ENCODE measurements at regions not wholly inside any gene's neighbourhood (a gene's known extent, or its start where the extent isn't known, plus 50 kb on each side); places are given as distances from the start of the nearest gene placed in this dataset.

GRCh38 chr3:76502076-76502475, 537.8 kb upstream of the ROBO2 start:
- TF ChIP-seq ETS2 (tag; IDR thresholded peaks at IDR 0.05; ENCODE audit: borderline replicate concordance, poor library complexity, severe bottlenecking) (no peak), MTA1 (IDR thresholded peaks at IDR 0.05; ENCODE audit: borderline replicate concordance) (no peak), POLR3A (IDR thresholded peaks at IDR 0.05; ENCODE audit: borderline replicate concordance, extremely low read depth, insufficient read depth, insufficient read length) (no peak), NR2C2 (CRISPR knock-in tag; IDR thresholded peaks at IDR 0.05) (no peak), NR2C2 (tag; IDR thresholded peaks at IDR 0.05) (no peak), ZFP1 (CRISPR knock-in tag; IDR thresholded peaks at IDR 0.05) (no peak)
- Histone ChIP-seq H3K4me1 (replicated peaks in 1 of 2; ENCODE audit: control insufficient read depth in 2 of 2, insufficient read depth in 2 of 2, low read length in 2 of 2) (no peaks in the 10 kb centered on the region), H3K9ac (ENCODE audit: insufficient read depth in 1 of 2, low read depth in 2 of 2, low read length in 2 of 2) (no peak overlapping the region), H3K9me3 (replicated peaks; ENCODE audit: control insufficient read depth, insufficient read depth, low read depth, low read length) (no peaks in the 10 kb centered on the region), H2AFZ (ENCODE audit: low read depth, low read length) (no peak overlapping the region), H3K79me2 (ENCODE audit: control insufficient read depth, insufficient read depth, low read length) (no peaks in the 10 kb centered on the region), H3K4me2 (ENCODE audit: insufficient read depth, low read length) (no peak overlapping the region), H3K36me3 (ENCODE audit: control insufficient read depth, insufficient read depth, low read length) (no peaks in the 10 kb centered on the region), H3K27ac (ENCODE audit: extremely low read depth, low read depth, low read length) (no peak overlapping the region), H3K27me3 (ENCODE audit: control insufficient read depth in 2 of 2, insufficient read depth in 2 of 2, low read length in 2 of 2) (no peaks in the 10 kb centered on the region), H3K9me1 (ENCODE audit: control insufficient read depth, insufficient read depth, low read length) (no peaks in the 10 kb centered on the region), H4K20me1 (replicated peaks; ENCODE audit: control insufficient read depth, insufficient read depth, low read length) (no peaks in the 10 kb centered on the region), H3K4me3 (no peak overlapping the region)
- FAIRE-seq (no peak), DNase-seq (ENCODE audit: extremely low read depth in 1 of 4, low spot score in 3 of 4) (no peak), ATAC-seq (no peak)
- CTCF ChIA-PET (ENCODE audit: low intra/inter-chr PET ratio), result no interaction called here
- BruUV-seq (replicated peaks), result no TSS peak
- in situ Hi-C loops (cut with MboI), result no loop called here
- intact Hi-C loops (cut with micrococcal nuclease), result no loop called here
- POLR2A ChIA-PET, result no interaction called here

DNA sequence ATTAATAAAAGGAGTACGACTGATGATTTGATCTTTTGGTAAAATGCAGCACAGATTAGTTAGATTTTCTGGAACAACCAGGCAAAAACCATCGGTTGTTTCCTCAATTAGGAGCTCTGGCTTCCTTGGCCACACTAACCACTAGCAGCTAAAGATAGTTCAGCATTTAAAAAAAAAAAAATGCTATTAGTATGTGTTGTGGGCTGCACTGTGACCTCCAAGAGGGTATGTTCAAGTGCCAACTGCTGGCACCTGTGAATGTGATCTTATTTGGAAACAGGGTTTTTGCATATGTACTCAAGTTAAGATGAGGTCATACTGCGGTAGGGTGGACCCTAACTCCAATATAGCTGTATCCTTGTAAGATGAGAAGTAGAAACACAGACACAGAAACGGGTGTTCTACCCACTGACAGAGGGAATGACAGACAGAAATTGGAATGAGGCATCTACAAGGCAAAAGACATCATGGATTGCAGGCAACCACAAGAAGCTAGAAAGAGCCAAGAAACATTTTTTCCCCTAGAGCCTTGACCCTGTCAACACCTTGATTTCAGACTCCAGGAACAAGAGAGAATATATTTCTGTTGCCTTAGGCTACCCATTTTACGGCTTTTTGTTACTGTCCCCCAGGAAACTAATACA, 534.6 kb upstream of the ROBO2 start:
- Histone ChIP-seq H3K9me3 (replicated peaks; ENCODE audit: control insufficient read depth, insufficient read depth, low read depth, low read length) (no peaks in the 10 kb centered on the region), H3K4me2 (ENCODE audit: insufficient read depth, low read length) (no peak overlapping the region), H3K36me3 (ENCODE audit: control insufficient read depth, insufficient read depth, low read length) (no peaks in the 10 kb centered on the region), H3K27ac (ENCODE audit: extremely low read depth, low read depth, low read length) (no peak overlapping the region), H4K20me1 (replicated peaks; ENCODE audit: control insufficient read depth, insufficient read depth, low read length) (no peaks in the 10 kb centered on the region), H3K9ac (ENCODE audit: insufficient read depth in 1 of 2, low read depth in 2 of 2, low read length in 2 of 2) (no peak overlapping the region), H3K4me1 (replicated peaks in 1 of 2; ENCODE audit: control insufficient read depth in 2 of 2, insufficient read depth in 2 of 2, low read length in 2 of 2) (no peaks in the 10 kb centered on the region), H3K79me2 (ENCODE audit: control insufficient read depth, insufficient read depth, low read length) (no peaks in the 10 kb centered on the region), H2AFZ (ENCODE audit: low read depth, low read length) (no peak overlapping the region), H3K4me3 (no peak overlapping the region), H3K27me3 (ENCODE audit: control insufficient read depth in 2 of 2, insufficient read depth in 2 of 2, low read length in 2 of 2) (no peaks in the 10 kb centered on the region), H3K9me1 (ENCODE audit: control insufficient read depth, insufficient read depth, low read length) (no peaks in the 10 kb centered on the region)
- intact Hi-C loops (cut with micrococcal nuclease), result no loop called here
- in situ Hi-C loops (cut with MboI), result no loop called here
- no TSS peak for BruUV-seq (replicated peaks)
- FAIRE-seq (no peak), DNase-seq (ENCODE audit: extremely low read depth in 1 of 4, low spot score in 3 of 4) (no peak), ATAC-seq (no peak)
- CTCF ChIA-PET (ENCODE audit: low intra/inter-chr PET ratio), result no interaction called here
- 0% methylated on average over 5 of the region's 5 CpGs for WGBS (ENCODE audit: insufficient coverage, low coverage, missing lambda C conversion rate)
- POLR2A ChIA-PET, result no interaction called here
- TF ChIP-seq RNF2 (IDR thresholded peaks at IDR 0.05) (no peak), RERE (CRISPR knock-in tag; IDR thresholded peaks at IDR 0.05; ENCODE audit: borderline replicate concordance) (no peak), IFI16 (CRISPR knock-in tag; IDR thresholded peaks at IDR 0.05) (no peak), NCOA6 (IDR thresholded peaks at IDR 0.05) (no peak)

Measured in K562 (cell line).